A549 (cell line): ENCODE measurements at regions not wholly inside any gene's neighbourhood (a gene's known extent, or its start where the extent isn't known, plus 50 kb on each side); places are given as distances from the start of the nearest gene placed in this dataset.

Experiments used
- CBX2 ChIP-seq: fragments of 200-600 bp; sonication (generic); IDR thresholded peaks from 2 replicates; pipeline ENCODE4 v1.6.1; 2016; ENCODE audit warnings: low read depth, mild to moderate bottlenecking, borderline replicate concordance
- HOXA7 ChIP-seq: fragments of 250-450 bp; sonication (Bioruptor Pico); IDR thresholded peaks from 2 replicates; pipeline ENCODE4 v1.5.0; 2020; ENCODE audit warnings: mild to moderate bottlenecking, moderate library complexity
- MYC ChIP-seq: IDR thresholded peaks from 2 replicates; pipeline ENCODE4 v1.6.1; 2012; ENCODE audit warnings: mild to moderate bottlenecking, inconsistent platforms, low read length, improper control_type of control experiment, borderline replicate concordance
- SMC3 ChIP-seq: fragments of >200 bp; sonication (Bioruptor Twin); formaldehyde crosslinking; IDR thresholded peaks from 3 replicates; pipeline ENCODE4 v1.6.1; 2018; ENCODE audit warnings: inconsistent platforms
- TF ChIP-seq, protein P1 (sequence below): fragments of >200 bp; sonication (Bioruptor Twin); formaldehyde crosslinking; IDR thresholded peaks from 3 replicates; pipeline ENCODE4 v1.5.1; 2016
- TF ChIP-seq, protein P2 (sequence below): fragments of 450-650 bp; IDR thresholded peaks from 2 replicates; pipeline ENCODE4 v1.6.1; 2014; ENCODE audit warnings: antibody characterized with exemption
- TF ChIP-seq, protein P3 (sequence below): IDR thresholded peaks from 2 replicates; pipeline ENCODE4 v1.6.1; 2012

DNA sequence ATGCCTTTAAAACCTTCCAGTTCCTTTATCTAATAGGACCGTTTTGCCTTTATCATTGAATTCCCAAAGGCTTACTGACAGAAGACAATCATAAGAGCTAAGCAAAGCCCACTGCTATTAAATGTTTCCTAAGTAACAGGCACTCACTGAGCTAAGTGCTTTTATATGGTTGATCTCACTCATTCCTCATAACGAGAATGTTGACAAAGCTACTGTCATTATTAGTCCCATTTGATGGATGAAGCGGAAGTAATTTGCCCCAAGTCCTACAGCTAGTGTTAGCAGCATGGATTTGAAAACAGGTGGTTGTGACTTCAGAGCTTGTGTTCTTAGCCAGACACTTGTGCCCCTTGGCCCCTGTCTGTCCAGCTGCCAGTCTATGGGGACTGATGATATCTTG, 134.8 kb upstream of the SERPINE2 start:
- TF ChIP-seq, protein P1, sequence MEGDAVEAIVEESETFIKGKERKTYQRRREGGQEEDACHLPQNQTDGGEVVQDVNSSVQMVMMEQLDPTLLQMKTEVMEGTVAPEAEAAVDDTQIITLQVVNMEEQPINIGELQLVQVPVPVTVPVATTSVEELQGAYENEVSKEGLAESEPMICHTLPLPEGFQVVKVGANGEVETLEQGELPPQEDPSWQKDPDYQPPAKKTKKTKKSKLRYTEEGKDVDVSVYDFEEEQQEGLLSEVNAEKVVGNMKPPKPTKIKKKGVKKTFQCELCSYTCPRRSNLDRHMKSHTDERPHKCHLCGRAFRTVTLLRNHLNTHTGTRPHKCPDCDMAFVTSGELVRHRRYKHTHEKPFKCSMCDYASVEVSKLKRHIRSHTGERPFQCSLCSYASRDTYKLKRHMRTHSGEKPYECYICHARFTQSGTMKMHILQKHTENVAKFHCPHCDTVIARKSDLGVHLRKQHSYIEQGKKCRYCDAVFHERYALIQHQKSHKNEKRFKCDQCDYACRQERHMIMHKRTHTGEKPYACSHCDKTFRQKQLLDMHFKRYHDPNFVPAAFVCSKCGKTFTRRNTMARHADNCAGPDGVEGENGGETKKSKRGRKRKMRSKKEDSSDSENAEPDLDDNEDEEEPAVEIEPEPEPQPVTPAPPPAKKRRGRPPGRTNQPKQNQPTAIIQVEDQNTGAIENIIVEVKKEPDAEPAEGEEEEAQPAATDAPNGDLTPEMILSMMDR: no peak
- TF ChIP-seq, protein P2, sequence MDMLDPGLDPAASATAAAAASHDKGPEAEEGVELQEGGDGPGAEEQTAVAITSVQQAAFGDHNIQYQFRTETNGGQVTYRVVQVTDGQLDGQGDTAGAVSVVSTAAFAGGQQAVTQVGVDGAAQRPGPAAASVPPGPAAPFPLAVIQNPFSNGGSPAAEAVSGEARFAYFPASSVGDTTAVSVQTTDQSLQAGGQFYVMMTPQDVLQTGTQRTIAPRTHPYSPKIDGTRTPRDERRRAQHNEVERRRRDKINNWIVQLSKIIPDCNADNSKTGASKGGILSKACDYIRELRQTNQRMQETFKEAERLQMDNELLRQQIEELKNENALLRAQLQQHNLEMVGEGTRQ: no peak
- TF ChIP-seq HOXA7 (CRISPR knock-in tag) (no peak), SMC3 (no peak), MYC (no peak), CBX2 (no peak)
- TF ChIP-seq, protein P3, sequence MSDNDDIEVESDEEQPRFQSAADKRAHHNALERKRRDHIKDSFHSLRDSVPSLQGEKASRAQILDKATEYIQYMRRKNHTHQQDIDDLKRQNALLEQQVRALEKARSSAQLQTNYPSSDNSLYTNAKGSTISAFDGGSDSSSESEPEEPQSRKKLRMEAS: no peak
